GM21723 (cell line): ENCODE measurements at regions not wholly inside any gene's neighbourhood (a gene's known extent, or its start where the extent isn't known, plus 50 kb on each side); places are given as distances from the start of the nearest gene placed in this dataset.
"Not testable (repeated sequence)": the region's sequence is repeated elsewhere in the genome, so short reads cannot be mapped to it uniquely, and the experiment has no call there.

Experiments used
- ATAC-seq: cut with Tn5 transposase; IDR thresholded peaks from one replicate; pipeline ENCODE4 v1.9.1; 2021; ENCODE audit warnings: mild to moderate bottlenecking, moderate library complexity; ENCODE audit not compliant: unreplicated experiment

DNA sequence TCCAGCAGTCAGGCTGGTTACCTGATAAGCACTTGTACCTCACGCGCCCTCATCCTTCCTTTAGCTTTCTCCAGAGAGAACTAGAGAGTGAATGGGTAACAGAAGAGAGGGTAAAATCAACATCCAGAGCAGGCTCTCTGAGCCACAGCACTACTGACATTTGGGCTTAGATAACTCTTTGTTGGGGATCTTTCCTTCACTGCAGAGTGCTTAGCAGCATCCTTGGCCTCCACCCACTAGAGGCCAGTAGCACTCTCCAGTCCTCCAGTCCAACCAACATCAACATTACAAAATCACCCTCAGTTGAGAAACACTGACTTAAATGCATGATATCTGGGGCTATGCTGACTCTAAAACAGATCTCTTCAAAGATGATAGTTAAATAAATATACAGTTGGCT, 220.7 kb downstream of the TACR3 start:
- ATAC-seq, result peak; percentile 22

DNA sequence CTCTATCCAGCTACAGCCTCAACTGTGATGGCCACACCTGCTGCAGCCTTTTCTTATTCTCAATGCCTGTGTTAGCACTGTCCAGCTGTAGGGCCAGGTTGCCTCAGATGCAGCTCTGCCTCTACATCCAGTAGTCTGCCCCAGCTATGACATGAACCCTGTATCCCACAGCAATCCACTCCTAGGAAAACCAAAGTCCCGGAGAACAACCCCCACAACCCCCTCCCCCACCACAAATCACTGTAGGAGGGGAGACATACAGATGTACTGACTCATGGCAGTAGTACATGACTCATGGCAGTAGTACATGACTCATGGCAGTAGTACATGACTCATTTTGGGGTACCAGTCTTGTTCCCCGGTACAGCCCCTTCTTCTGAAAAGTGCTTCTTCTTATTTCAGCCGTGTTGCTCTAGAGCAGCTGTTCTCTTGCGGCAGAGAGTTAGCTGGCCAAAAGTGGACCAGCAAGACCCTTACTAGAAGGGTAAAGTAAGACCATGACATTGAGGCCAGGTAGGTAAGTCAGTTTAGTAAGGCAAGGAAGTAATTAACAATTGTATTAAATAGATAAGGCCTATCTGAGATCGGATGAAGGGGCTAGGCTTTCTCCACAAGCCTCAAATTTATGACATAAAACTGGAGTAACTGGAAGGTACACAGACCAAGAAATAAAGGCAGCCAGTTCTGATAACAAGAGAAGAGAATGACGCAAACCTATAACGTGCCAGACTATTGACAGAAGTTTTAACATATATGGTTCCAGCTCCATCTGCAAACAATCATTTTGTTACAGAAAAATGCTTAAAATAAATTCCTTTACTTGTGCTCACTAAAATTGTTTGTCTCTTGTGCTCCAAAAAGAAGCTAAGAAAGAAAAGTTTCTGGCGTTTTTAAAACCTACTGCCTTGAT, 221.4 kb downstream of the TACR3 start:
- peak; percentile 87 for ATAC-seq

DNA sequence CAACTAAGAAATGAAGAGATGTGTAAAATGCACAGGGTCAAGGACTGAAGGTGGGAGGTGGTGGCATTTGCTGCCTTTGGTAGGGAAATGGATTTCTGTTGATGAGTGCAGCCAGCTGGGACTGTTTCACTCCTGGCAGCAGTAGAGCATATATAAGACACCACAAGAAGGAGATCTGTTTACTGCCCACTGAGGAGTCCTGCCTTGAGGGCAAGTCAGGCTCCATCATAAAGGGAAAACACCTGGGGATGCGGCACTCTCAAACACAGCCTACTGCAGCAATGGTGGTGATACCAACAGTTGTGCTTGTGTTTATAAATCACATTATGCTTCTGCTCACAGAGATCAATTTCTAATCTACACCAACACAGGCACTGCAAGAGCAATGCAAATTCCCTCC, 222.1 kb downstream of the TACR3 start:
- peak; percentile 43 for ATAC-seq

DNA sequence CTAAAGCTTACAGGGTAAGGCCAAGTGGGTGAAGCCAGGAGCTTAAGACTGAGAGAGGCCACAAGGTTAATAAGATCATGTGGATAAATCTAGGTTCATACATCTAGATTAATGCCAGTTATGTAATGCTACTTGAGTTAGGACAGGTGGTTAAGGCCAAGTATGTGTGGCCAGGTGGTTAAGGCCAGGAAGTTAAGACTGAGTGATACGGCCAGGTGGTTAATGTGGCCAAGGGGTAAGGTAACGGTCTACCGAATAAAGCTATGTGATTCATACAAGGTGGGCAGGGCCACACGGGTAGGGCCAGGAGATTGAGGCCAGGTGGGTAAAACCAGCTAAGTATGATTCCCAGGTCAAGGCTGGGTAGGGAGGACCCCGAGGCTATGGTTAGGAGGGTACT, 223.0 kb downstream of the TACR3 start:
- ATAC-seq, result no peak

DNA sequence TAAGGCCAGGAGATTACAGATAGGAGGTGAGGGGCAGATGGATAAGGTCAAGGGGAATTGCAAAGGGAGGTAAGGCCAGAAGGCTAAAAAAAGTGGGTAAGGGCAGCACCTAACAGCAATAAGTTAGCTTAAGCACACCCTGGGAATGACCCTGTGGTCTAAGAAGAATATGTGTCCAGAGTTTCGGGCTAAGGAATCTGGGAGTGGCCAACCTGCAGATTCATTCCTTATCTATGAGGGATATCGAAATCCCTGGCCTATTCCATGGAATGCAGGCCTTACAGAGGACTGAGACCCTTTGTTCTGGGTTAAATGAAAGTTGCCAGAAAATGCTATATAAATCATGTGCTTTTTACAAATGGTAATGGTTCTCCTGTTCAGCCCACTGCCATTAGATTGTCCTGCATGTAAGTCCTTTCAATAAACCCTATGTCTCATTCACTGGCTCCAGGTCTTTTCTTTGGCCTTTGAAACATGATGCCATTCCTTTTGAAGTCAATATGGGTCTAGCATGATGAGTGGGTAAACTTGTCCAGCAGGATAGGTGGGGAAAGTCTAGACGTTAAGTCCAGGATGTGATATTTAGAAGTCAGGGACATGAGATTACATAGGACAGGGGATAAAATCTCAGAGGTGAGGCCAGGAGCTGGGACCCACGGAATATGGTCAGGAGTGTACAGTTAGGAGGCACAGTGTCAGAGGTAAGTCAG, 226.2 kb downstream of the TACR3 start:
- no peak for ATAC-seq

DNA sequence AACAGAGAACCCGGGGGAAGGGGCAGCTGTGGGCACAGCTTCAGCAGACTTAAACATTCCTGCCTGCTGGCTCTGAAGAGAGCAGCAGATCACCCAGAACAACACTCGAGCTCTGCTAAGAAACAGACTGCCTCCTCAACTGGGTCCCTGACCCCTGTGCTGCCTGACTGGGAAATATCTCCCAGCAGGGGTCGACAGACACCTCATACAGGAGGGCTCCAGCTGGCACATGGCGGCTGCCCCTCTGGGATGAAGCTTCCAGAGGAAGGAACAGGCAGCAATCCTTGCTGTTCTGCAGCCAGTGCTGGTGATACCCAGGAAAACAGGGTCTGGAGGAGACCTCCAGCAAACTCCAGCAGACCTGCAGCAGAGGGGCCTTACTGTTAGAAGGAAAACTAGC, 234.5 kb downstream of the TACR3 start:
- not testable (repeated sequence) for ATAC-seq

DNA sequence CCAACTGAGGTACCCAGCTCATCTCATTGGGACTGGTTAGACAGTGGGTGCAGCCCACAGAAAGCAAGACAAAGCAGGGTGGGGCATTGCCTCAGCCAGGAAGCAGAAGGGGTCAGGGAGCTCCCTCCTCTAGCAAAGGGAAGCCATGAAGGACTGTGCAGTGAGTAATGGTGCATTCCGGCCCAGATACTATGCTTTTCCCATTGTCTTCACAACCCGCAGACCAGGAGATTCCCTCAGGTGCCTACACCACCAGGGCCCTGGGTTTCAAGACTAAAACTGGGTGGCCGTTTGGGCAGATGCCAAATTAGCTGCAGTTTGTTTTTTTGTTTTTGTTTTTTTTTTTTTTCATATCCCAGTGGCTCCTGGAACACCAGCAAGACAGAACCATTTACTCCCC, 235.3 kb downstream of the TACR3 start:
- ATAC-seq, result no peak

DNA sequence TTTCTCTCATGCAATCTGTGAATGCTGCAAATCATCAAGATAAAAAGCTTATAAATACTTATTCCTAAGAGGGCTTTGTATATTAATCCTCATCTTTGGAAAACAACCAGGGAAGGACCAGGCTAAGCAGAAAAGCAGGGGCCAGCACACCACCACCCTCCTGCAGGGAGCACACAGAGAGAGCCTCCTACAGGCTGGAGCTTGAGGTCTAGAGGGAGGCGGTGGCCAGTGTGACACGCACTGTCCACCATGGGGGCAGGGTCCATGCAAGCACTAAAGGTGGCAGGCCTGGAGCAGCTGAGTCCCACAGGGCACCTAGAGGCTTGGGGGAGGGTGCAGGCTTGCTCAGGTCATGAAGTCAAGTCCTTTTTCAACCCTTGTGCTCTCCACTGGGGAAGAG, 236.9 kb downstream of the TACR3 start:
- no peak for ATAC-seq

DNA sequence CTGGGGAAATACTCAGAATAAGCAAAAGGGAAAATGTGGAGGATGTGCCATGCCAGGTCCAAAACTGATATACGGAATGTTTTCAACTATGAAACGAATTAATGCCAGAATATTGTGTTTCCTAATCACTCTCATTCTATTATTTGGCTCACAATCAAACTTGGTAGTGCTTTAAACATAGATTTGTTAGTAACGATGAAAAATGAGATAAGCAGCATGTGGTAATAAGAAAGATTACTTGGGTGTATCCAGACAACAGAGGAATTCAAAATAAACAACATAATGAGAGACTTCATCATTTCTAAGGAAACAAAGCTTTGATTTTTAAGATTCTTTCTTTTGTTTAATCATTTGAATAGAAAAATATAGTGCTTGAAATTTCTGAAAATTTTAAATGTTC, 237.3 kb downstream of the TACR3 start:
- no peak for ATAC-seq

DNA sequence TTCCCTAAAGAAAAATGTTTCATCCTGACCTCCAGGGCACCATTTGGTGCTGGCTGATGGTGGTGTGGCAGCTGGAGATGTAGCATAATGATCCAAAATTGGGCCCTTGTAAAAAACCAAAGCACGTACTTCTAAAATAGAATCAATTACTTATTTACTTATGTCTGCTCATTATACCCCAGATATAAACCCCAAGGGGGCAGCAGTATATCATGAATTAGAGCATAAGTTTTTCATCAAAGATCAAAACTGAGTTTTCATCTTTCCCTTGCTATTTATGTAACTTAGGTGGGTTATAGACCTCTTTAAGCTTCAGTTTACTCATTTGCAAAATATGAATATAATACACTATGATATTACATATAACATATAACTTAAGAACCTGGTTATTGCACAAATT, 241.1 kb downstream of the TACR3 start:
- no peak for ATAC-seq

DNA sequence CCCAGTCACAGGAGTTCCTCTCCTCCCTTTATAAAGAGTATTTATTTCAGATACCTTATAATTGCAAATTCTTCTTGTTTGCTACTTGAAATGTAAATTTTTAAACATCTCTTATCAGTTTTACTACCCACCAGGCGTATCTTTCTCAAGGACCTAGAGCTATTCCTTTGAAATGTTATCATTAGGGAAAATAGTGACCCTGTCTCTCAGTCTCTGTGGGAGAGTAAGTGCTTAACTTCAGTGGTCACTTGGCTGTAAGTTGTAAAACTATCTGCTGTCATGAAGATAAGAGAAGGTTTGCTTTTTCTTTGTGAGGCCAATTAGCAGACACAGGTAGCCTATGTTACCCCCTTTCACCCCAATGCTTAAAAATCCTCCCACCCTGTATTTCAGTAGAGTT, 241.6 kb downstream of the TACR3 start:
- ATAC-seq, result no peak

DNA sequence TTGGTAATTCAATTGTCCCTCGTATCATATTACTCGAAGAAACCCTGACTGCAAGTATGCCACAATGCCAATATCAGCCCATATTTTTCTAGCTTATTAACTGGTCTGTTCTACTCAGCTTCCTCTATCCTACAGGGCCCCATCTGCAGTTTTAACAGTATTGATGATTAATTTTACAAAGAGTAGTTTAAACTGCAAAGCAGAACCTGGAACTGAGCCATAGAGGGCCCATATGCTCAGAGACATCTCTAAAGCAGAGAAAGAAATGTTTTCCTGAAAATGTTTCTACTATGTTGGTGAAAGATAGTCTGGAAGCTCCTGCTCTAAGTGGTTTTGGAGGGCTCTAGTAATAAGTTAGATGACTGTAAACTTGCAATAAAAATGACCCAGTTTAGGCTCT, 259.4 kb upstream of the CENPE start:
- no peak for ATAC-seq

DNA sequence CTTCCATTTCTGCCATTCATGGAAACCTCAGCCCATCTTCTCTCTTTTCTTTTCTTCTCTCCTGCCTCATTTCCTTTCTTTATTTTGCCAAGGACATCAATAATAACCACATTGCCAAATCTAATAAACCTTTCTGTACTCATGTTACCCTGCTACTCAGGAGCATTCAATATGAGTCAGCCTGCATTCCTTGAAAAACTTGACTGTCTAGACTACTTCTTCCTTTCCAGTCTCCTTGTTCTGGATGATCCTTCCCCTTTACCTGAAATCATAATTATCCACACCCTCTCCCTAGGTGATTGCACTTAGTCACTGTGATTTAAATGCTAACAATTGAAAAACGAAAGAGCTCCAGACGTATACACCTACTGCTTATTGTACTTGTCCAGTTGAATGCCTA, 253.2 kb upstream of the CENPE start:
- no peak for ATAC-seq

DNA sequence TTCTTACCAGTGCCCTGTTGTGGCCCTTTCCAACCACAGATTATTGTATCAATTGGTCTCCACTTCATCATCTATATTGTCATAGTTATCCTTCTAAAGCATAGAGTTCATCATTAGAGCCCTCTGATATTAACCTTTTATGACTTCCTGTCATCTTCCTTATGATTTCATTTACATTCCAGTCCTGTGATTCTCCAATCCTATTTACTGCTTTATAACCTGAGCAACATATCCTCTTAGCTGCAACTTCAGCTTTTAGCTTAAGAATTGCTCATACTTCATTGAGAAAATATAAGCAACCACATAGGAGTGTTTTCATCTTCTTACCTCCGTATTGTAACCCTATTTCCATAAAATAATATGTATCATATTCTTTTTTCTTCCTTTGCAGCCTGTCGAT, 252.6 kb upstream of the CENPE start:
- ATAC-seq, result no peak

DNA sequence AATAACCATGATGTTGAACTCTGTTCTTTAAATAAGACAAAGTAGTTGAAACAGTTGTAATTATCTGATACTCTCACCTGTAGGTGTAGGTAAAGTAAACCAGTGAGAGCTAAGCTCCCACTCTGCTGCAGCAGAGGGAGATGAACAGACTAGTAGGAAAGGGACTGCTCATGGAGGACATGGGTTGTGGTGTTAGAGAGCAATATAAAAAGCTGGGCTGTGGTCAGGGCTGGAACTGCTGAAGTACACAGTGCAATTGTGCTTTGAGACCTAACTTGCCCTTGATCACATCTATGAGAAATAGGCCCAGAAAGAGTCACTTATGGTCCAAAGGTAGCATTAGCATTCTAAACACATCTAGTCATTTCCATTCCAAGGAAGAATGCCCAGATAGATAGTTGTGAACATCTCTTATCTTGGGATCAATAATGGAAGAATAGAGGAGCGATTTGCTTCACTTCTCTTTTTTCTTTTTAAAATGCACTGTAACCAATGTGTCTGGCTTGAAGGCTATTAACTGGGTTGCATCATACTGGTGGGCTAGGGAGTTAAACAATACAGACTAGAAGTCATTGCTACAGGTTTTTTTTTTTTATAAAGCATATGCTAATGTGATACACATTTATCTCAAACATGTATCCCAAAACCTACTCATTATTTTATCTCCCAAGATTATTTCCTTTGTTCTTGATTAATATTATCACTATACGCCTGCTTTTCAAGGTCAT, 251.3 kb upstream of the CENPE start:
- no peak for ATAC-seq

DNA sequence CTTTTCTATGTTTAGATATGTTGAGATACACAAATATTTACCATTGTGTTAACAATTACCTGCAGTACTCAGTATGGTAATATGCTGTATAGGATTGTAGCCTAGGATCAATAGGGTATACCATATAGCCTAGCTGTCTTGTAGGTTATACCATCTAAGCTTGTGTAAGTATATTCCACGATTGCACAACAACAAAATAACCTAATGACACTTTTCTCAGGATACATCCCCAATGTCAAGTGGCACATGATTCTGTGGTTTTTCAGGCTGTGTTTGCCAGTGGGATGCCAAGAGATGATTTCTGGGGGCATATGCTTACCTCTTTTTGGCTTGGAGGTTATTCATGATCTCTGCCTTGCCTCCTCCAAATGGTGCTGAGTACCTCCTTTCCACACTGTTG, 247.2 kb upstream of the CENPE start:
- ATAC-seq, result no peak

DNA sequence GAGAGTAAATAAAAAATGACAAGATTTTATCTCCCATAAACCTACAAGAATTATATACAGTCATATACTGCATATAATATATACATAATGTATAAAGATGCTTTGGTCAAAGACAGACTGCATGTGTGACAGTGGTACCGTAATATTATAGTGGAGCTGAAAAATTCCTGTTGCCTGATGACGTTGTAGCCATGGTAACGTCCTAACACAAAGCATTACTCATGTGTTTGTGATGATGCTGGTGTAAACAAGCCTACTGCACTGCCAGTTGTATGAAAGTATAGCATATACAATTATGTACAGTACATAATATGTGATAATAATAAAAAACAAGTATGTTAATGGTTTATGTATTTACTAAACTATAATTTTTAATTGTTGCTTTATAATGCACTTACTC, 245.2 kb upstream of the CENPE start:
- ATAC-seq, result no peak

DNA sequence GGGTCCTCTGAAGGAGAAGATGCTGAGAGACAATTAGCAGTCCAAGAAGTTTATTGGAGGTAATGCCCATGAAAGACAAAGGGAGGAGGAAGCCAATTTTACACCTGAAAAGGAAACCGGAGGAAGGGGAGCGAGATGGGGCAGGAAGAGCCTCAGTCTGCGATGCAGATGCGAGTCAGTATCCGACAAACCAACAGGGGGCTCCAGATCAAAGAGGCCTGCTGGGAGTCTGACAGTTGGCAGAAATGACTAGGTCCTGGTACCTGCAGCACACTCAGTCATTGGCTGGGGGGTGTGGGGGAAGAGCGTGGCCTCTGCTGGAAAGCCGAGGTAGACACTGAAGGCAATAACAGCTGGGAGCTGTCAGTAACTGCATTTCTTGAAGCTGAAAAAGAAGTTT, 231.1 kb upstream of the CENPE start:
- ATAC-seq, result peak; percentile 84

DNA sequence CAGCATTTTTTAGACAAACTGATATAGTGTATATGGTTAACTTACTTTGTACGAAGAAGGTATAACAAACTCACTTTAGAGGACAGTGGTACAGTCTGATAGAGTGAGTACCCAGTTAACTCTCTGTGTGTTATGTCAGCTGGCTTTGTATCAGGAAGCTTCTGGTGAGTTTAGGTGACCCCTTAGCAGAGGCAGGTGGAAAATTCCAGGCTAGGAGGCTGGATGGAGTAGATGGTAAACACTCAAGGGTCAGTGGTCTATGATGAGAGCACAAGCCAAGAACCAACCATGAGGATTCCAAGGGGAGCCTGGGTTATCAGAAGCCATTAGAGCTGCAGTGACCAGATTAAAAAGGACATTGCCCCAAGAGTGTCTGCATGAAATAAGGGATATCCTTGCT, 227.3 kb upstream of the CENPE start:
- ATAC-seq, result no peak

DNA sequence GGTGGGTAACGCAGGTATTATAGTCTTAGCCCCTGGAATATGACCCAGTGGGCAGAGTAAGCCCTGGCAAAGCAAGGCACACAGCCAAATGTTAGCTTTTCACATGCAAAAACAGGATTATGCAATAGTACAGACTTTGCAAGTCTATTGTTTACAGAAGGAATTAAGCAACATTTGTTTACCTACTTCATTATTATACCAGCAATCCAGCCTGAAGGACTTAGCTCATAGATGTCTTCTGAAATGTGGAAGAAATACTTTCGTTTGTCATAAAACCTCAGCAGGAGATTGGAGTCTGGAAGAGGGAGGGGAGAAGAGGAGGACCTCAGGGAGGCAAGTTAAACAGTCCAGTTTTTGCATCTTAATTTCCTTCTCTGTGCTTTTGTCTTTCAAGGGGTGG, 226.7 kb upstream of the CENPE start:
- ATAC-seq, result no peak

DNA sequence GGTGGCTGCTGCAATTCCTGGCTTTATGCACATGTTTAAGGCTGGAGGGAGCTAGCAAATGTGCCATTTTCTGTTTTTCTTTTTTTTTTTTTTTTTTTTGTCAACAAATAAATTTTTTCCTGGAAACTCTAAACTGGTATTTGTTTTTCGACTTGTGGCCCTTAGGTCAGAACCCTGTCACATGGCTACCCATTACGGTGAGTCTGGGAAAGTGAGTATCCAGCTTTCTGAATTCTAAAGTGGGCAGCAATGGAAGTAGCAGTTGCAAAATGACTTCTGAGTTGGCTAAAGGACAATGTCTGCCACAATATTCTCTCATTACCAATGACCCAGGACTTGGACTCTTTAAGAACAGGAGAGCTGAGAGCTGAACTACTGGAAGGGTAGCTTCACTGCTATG, 225.1 kb upstream of the CENPE start:
- no peak for ATAC-seq
